HT1080 (cell line): ENCODE measurements at regions not wholly inside any gene's neighbourhood (a gene's known extent, or its start where the extent isn't known, plus 50 kb on each side); places are given as distances from the start of the nearest gene placed in this dataset.
"Not testable (repeated sequence)": the region's sequence is repeated elsewhere in the genome, so short reads cannot be mapped to it uniquely, and the experiment has no call there.

Source experiments
- DNase-seq: peaks from one replicate; pipeline ENCODE4 v3.0.0-alpha.2; 2015; ENCODE audit warnings: low read depth

DNA sequence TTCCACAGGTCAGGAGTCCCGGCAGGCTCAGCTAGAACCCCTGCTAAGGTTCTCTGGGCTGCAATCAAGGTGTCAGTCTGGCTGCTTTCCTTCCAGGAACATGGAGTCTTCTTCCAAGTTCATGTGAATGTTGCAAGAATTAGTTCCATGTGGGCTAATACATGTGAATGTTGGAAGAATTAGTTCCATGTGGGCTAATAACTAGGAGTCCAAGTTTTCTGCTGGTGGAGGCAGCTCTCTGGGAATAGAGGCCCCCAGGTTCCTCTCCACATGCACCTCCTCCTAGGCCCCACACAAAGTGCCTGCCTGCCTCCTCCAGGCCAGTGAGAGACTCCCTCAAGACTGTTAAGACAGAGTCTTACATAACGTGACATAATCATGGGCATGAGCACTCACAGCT, 140.8 kb upstream of the SLC35G4 start:
- DNase-seq = no peak

DNA sequence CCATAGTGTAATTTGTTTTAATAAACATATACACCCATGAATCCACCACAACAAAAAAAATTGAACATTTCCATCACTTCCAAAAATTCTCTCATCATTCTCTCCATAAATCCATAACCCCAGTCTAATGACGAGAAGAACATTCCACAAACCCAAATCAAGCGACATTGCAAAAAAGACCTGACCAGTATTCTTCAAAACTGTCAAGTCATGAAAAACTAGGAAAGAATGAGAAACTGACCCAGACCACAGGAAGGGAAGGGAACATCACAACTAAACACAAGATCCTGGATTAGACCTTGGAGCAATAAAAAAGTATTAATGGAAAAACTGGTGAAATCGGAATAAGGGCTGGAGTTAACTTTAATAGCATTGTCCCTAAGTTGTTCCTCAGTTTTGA, 141.3 kb upstream of the SLC35G4 start:
- DNase-seq = no peak

DNA sequence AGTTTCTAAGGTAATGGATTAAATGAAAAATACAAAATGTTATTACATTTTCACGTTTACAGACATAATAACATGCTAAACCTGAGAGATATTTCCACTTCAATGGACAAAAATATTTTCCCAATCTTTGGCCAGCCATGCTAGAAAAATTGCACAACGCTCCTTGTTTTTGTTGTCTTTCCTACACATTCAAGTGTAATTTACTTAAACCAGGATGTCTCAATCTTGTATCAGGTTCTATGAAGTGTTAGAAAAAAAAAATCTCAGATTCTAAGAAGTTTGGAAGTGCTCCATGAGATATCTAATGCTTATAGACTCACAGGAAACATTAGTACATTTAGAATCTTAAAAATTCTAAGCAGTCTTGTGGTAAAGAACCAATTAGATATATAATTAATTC, 141.8 kb upstream of the SLC35G4 start:
- DNase-seq = no peak

DNA sequence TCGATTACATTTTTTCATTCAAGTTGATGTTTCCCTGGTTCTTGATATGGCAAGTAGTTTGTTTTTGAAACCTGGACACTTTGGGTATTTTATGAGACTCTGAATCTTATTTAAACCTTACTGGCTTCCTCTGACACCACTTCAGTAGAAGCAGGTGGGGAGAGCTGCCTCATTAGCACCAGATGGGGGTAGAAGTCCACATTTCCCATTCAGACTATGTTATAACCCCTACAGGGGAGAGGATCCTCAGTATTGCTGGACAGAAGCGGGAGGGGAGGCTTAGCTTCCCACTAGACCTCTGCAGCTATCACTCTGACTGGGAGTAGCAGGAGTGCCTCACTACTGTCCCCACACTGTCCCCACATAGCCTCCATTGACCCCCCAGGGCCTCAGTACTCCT, 145.3 kb upstream of the SLC35G4 start:
- no peak for DNase-seq

DNA sequence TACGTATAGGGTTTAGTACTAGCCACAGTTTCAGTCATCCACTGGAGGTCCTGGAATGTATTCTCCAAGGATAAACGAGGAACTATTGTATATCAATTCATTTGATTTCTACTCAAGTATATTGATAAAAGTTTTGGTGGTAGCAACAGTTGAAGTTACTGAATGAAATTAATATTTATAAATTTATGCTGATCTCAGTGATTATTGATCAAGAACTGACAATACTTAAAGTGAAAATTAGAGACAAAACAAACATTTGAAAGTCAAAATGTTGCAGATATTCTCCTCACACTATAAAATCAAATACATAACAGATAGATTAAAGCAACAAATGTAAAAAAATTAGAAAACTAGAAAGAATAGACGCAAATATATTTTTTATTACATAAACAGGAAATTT, 150.9 kb upstream of the SLC35G4 start:
- DNase-seq = no peak

DNA sequence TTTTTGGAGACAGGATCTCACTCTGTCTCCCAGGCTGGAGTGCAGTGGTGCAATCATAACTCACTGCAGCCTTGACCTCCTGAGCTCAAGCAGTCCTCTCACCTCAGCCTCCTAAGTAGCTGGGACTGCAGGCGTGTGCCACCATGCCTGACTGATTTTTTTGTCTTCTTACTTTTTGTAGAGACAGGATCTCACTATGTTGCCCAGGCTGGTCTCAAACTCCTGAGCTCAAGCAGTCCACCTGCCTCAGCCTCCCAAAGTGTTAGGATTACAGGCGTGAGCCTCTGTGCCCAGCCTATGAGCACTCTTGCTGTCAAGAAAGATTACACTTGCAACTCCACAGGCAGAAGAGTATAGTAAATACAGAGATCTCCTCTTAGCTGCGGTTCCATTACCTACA, 151.5 kb upstream of the SLC35G4 start:
- DNase-seq = not testable (repeated sequence)

DNA sequence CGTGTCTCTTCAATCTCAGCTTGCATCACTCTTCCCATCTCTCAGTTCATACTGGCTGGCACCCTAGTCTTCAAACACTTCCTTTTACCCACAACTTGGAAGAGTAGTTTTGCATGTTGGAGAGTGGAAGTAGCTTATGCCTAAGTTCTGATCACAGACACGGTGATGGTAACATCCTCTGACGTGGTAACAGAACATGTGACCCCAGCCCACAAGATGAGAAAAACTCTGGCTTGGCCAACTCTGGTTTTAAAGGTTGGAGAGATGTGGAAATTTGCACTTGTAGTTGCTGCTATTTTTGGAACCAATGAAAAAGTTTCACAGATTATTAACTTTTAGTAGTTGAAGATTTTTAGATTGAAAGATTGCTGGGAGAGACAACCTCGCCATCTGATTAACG, 155.4 kb upstream of the SLC35G4 start:
- DNase-seq = no peak

DNA sequence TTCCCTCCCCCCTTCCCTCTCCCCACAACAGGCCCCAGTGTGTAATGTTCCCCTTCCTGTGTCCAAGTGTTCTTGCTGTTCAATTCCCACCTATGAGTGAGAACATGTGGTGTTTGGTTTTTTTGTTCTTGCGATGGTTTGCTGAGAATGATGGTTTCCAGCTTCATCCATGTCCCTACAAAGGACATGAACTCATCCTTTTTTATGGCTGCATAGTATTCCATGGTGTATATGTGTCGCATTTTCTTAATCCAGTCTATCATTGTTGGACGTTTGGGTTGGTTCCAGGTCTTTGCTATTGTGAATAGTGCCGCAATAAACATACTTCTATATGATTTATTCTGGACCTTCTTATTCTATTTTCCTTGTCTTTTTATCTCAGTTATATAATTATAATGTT, 165.2 kb upstream of the SLC35G4 start:
- DNase-seq = not testable (repeated sequence)

DNA sequence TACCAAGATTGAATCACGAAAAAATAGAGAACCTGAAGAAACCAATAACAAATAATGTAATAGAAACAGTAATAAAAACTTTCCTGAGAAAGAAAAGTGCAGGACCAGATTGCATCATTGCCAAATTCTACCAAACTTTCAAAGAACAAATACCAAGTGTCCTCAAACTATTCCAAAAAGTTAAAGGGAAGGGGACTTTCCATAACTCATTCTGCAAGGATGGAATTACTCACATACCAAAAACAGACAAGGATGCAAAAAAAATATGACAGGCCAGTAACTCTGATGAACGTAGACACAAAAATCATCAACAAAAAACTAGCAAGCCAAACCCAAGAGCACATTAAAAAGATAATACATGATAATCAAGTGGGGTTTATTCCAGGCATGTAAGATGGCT, 172.3 kb upstream of the SLC35G4 start:
- no peak for DNase-seq

DNA sequence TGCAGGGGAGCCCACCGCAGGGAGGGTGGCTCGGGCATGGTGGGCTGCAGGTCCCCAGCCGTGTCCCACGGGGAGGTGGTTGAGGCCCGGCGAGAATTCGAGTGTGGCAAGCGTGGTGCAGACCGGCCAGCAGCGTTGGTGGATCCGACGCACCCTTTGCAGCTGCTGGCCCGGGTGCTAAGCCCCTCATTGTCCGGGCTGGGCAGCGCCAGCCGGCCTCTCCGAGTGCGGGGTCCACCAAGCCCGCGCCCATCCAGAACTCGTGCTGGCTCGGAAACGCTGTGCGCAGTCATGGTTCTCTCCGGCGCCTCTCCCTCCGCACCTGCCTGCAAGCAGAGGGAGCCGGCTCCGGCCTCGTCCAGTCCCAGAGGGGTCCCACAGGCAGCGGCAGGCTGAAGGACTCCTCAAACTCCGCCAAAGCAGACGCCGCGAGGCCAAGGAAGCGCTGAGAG, 177.0 kb upstream of the SLC35G4 start:
- no peak for DNase-seq

DNA sequence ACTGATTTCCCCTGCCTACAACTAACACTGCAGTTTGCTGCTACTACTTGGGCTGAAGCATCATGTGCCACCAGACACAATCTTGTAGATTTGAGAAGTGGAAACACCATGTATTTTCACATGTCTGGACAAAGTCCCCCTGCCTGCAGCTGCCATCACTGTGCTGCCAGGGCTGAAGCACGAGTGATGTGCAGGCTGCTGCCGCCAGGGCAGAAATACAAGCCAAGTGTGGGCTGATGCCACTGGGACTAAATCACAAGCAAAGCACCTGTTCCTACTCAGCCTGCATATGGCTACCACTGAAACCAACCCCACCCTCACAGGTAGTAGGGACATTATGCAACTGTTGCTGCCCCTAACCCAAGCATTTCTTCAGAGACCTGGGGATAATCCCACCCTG, 179.5 kb upstream of the SLC35G4 start:
- DNase-seq = no peak

DNA sequence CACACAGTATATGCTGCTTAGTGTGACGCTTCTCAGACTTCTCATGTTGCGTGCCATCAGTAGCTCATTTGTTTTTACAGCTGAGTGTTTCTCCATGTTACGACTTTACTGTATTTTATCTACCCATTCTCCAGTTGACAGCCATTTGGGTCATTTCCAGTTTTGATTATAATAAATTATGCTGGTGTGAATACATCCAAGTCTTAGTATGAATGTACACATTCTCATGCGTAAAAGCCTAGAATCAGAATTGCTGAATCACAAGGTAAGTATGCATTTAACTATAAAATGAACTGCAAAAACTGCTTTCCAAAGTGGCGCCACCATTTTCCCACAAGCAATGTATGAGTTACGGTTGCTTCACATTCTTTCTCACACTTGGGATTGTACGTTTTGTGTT, 184.2 kb upstream of the SLC35G4 start:
- DNase-seq = no peak

DNA sequence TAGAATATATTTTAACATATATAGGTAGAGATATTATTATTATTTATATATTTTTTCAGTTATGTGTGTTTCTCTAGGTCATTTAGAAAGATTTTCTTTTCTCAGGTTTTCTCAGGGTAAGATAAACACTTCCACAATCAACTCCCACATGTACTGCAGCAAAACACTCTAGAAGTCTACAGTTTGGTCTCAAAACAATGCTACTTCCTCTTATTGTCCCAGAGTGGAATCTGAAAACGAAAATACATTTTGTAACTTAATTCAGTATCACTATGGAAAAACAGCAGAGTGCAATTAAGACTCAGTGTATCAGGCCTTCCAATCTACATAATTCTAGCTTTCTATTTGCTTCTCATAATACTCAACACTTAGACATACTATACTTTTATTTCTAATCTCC, 190.1 kb upstream of the SLC35G4 start:
- no peak for DNase-seq

DNA sequence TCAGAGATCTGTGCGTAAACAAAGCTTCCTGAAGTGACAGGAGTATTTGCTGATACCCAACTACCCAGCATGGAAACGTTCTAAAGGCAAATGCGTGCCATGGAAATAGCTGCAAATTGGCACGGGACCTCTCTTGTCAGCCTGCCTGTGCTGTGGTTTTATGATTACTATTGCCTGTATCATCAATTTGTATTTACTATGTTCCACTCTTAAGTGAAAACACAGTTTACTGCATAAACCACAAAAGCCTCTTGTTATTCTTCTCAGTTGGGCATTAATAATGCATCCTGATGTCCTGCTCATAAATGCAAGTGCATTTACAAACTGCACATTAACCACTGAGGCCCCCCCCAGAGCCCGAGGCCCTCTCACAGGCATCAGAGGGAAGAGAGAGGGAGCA, 196.6 kb upstream of the SLC35G4 start:
- DNase-seq = no peak

DNA sequence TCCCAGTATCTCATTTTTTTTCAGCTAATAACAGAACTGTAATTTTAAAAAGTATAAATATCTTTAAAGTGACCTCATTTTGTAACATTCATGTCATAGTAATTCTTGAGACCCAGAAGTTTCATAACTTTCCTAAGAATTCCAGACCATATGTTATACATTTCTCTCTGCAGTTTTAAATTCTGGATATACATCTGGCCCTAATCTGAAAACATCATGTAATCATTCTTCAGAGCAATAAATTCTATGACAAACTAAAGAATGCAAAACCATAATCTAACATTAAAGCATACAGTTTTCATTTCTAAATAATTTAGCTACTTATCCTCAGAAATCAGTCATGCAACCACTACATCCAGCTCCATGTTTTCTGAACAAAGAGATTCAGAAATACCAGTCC, 198.3 kb upstream of the SLC35G4 start:
- no peak for DNase-seq

DNA sequence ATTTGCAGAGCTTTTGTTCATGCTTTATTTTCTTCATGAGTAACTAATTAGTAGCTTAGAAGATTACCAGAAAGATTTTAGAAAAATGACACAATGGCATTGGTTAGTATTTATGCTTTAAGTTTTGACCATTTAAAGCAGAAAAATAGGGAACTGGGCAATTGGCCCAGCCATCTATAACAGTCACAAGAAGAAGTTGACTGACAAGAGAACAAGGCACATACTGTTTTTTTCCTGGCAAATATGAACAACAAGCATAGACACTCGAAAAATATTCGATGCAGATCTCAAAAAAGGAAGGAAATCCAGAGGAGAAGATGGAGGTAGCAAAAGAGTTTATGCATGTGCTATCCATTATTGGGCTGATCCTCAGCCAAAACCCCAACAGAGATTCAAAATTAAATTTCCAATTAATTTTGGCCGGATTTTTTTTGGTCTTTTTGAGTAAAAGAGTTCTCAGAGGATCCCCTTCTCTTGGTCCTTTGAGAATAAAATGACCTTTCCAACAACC, 200.8 kb upstream of the SLC35G4 start:
- DNase-seq = no peak

DNA sequence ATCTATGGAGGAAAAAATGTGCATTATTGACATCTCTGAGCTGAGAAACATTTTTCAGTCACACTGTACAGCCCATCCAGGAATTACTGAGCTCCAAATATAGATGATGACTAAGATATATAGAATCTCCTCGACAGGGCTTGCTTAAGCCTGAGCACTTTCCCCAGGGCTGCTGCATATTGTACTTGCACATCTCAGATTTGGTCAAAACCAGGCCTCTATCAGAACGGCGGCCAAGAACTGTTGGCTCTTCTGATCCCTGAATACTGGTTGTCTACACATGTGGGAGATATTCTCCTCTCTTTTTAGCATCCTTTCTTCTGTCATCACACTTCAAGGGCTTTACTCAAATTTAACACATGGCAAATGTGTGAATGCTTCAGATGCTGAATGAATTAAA, 201.5 kb upstream of the SLC35G4 start:
- DNase-seq = peak; percentile 26

DNA sequence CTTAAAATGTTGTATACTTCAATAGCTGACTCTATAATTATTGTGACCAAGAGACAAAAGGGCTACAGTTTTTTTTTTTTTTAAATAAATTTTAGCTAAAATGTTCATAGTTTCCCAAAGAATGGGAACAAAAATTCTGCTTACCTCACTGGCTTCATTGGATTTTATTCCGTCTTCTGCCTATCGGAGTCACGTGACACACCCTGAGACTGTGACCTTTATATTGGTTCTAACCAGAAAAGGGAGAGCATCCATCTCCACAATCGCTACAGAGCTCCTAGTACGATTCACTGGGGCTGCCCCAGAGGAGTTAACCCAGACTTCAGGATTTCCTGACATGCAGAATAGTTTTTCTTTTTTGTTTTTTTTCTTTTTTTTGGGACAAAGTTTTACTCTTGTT, 203.6 kb upstream of the SLC35G4 start:
- DNase-seq = no peak

DNA sequence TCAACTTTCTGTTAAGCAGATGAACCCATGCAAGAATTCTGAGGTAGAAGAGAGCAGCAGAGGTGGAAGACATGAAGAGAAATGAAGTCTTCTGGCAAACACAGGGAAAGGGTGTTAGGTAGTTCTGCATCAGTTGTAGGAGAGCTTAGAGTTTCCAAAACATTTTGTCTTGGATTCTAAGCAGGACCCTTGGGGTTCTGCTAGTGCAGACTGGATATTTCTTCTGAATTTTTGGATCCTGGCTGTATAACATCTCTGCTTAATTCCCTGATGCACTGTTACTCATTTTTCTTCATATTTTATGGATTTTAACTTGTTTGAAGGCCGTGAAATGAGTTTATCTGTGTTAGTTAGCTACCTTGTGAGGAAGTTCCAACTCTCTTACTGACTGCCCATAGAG, 208.7 kb upstream of the SLC35G4 start:
- no peak for DNase-seq

DNA sequence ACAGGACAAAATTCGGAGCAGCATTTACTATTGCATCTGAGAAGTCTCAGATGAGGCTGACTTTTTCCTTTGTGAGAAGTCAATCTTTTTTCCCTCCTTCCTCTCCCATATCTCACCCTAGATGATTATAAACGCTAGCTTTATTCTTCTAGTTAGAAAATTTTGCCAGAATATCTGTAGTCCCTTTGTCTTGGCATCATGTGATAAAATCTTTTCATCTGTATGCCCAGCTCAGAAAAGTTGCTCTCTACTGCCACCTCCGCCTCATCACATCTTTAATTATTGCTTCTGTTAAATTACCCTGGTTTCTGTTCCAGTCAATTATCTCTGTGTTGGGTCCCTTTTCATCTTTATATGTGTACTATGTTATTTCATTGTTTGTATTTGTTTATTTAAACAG, 210.8 kb upstream of the SLC35G4 start:
- peak; percentile 5 for DNase-seq

DNA sequence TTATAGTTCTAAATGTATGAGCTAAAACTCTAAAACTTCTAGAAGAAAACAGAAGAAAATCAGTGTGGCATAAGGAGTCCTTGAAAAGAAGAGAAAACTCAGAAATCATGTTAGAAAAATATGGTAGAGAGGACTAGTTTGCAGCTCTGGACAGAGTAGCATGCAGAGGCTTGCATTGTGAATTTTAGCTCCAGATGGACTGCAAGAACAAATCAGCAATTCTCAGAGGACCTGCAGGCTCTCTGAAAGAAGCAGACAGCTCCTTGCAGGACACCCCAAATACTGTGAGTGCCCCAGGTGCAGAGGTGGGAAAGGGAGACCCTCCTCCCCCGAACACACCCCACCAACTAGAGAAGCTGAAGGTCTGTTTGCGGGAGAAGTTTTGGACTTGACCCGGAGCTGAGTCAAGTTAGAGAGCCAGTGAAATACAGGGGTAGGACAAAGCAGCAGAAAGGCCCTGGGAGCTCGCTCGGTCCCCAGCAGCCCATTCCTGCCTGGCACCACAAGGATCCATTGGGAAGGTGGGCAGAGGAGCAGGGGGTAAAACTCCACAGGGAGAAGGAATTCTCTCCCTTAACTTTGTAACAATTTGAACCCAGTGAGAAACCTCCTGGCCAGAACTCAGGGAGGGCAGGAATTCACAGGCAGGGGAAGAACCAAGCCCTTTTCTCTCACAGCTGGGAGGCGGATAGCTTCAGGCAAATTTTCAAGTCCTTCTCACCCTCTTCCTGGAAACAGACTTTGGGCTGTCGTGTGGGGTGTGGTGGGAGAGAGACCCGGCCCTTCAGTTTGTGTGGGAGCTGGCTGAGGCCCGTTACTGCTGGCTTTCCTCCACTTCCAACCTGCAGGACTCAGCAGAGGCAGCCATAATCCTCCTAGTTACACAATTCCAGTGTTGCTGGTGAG, 216.2 kb upstream of the SLC35G4 start:
- no peak for DNase-seq

DNA sequence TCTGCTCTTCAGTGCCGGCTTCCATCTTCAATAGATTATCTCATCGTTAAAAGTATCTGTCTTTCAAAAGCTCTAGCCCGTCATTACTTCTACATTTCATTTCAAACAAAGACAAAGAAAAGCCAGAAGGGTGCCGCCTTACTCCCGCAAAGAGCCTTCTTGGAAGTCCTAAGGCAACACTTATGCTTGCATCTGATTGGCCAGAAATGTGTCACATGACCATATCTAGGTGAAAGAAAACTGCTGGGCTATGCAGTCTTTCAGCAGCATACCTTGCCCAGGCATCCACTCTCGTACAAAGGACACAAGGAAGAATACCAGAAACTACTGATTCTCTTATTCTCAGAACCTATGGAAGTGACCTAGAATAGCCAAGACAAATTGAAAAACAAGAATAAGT, 217.1 kb upstream of the SLC35G4 start:
- no peak for DNase-seq

DNA sequence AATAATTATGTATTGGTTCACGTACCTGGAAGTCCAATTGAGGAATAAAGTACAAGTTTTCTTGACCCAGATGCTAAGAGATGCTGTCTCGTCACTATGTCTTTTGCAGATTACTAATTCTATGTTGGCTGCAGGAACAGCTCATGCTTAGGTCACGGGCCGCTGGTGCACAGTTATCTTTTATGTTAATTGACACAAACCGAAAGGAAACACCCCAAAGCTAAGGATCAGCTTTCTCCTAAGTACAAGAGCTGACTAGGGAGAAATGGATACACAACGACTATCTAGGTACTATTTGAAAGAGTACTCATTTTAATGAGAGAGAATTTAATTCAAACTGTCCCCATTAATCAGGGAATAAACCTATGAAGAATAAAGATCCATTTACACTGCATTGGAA, 217.7 kb upstream of the SLC35G4 start:
- DNase-seq = peak; percentile 72
